ENCODE measurements at regions not wholly inside any gene's neighbourhood (a gene's known extent, or its start where the extent isn't known, plus 50 kb on each side); places are given as distances from the start of the nearest gene placed in this dataset.

- TF ChIP-seq CTCF (IDR thresholded peaks at IDR 0.05) = no peak
- no peak for TF ChIP-seq POLR2A (IDR thresholded peaks at IDR 0.05)
These were observed 1125.7 kb downstream of the NLGN4Y start for GRCh38 chrY:15650056-15650455.
